ENCODE measurements at regions not wholly inside any gene's neighbourhood (a gene's known extent, or its start where the extent isn't known, plus 50 kb on each side); places are given as distances from the start of the nearest gene placed in this dataset.

DNA sequence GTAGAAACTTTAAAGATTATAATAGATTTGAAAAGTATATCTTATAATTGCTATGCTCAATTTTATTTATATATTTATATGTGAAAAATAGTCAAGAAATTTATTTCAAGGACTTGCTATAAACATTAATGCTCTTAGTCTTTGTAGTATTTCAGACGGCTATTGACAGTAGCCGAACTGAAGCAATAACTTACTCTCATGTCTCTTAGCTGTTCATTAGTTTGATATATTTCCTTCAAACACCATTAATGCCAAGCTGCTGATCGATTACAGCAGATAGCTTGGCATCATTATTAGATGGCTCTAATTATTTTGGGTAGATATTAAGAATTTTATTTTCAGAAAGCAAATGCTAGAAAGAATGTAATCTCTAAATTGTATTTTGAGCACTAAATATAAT is 1151.5 kb upstream of the SPRY2 start:
- Histone ChIP-seq H3K36me3 (ENCODE audit: insufficient read depth, low read length) (no peaks in the 10 kb centered on the region), H3K4me3 (ENCODE audit: low read depth, low read length, poor library complexity, severe bottlenecking) (no peak overlapping the region), H3K9me3 (ENCODE audit: low read length) (0 out of 2 replicates have a peak, but pooled peaks cover 6% of the 10 kb centered on the region), H3K4me2 (ENCODE audit: low read length) (no peak overlapping the region), H3K4me1 (ENCODE audit: insufficient read depth, low read length, poor library complexity, severe bottlenecking) (no peaks in the 10 kb centered on the region), H3K9me2 (ENCODE audit: insufficient read depth, low read length) (no peaks in the 10 kb centered on the region), H4K20me1 (ENCODE audit: insufficient read depth, low read length) (no peaks in the 10 kb centered on the region), H3K27ac (ENCODE audit: low read depth, low read length, poor library complexity, severe bottlenecking) (no peak overlapping the region), H3K79me2 (ENCODE audit: insufficient read depth, low read depth, low read length) (no peaks in the 10 kb centered on the region), H2AFZ (ENCODE audit: low read length) (no peak overlapping the region)
- no peak for TF ChIP-seq EZH2phosphoT487 (IDR thresholded peaks at IDR 0.05; ENCODE audit: borderline replicate concordance, low read depth, low read length)
- TF ChIP-seq, protein P1, sequence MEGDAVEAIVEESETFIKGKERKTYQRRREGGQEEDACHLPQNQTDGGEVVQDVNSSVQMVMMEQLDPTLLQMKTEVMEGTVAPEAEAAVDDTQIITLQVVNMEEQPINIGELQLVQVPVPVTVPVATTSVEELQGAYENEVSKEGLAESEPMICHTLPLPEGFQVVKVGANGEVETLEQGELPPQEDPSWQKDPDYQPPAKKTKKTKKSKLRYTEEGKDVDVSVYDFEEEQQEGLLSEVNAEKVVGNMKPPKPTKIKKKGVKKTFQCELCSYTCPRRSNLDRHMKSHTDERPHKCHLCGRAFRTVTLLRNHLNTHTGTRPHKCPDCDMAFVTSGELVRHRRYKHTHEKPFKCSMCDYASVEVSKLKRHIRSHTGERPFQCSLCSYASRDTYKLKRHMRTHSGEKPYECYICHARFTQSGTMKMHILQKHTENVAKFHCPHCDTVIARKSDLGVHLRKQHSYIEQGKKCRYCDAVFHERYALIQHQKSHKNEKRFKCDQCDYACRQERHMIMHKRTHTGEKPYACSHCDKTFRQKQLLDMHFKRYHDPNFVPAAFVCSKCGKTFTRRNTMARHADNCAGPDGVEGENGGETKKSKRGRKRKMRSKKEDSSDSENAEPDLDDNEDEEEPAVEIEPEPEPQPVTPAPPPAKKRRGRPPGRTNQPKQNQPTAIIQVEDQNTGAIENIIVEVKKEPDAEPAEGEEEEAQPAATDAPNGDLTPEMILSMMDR (conservative IDR thresholded peaks at IDR 0.05; ENCODE audit: low read length) = no peak
- ChIA-PET CTCF (ENCODE audit: unreplicated experiment) (no interaction called here), POLR2A (interaction anchor here (1.0 kb wide), 1 partner anchor 8 kb away, joined by 3 read pairs; no protein-coding TSS in a partner anchor)
- BruUV-seq (replicated peaks) = no TSS peak
- no peak for DNase-seq (ENCODE audit: low spot score)
- intact Hi-C loops (cut with micrococcal nuclease; ENCODE audit: unreplicated experiment) = no loop called here

DNA sequence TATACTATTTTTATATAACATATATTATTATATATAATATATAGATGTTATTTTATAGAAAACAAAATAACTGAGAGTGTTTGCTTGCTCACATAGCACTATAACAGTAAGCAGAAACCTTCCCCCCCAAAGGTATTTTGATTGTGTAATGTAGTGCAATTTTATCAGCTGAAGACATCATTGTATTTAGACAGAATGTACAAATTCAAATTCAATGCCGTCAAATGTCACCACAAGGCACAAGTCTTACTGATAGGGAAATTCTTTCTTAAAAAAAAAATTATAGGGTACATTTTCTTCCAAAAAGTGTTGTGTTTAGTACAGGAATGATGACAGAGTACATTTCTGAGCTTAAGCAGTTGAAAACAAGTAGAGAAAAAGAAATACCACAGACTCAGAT is 1147.1 kb upstream of the SPRY2 start:
- no peak overlapping the region for H2AFZ ChIP-seq (ENCODE audit: low read length)
- no TSS peak for BruUV-seq (replicated peaks)
- no peaks in the 10 kb centered on the region for H3K9me2 ChIP-seq (ENCODE audit: insufficient read depth, low read length)
- H3K4me1 ChIP-seq (ENCODE audit: insufficient read depth, low read length, poor library complexity, severe bottlenecking) = no peaks in the 10 kb centered on the region
- H3K9me3 ChIP-seq (ENCODE audit: low read length) = 0 out of 2 replicates have a peak, but pooled peaks cover under 1% of the 10 kb centered on the region
- no peak overlapping the region for H3K4me3 ChIP-seq (ENCODE audit: low read depth, low read length, poor library complexity, severe bottlenecking)
- CTCF ChIA-PET (ENCODE audit: unreplicated experiment) = no interaction called here
- no peak for TF ChIP-seq EZH2phosphoT487 (IDR thresholded peaks at IDR 0.05; ENCODE audit: borderline replicate concordance, low read depth, low read length)
- TF ChIP-seq, protein P1 (conservative IDR thresholded peaks at IDR 0.05; ENCODE audit: low read length) = no peak
- no peaks in the 10 kb centered on the region for H3K36me3 ChIP-seq (ENCODE audit: insufficient read depth, low read length)
- H3K27ac ChIP-seq (ENCODE audit: low read depth, low read length, poor library complexity, severe bottlenecking) = no peak overlapping the region
- no peaks in the 10 kb centered on the region for H4K20me1 ChIP-seq (ENCODE audit: insufficient read depth, low read length)
- POLR2A ChIA-PET = interaction anchor here (1.1 kb wide), 1 partner anchor 11 kb away, joined by 3 read pairs; no protein-coding TSS in a partner anchor
- H3K4me2 ChIP-seq (ENCODE audit: low read length) = no peak overlapping the region
- intact Hi-C loops (cut with micrococcal nuclease; ENCODE audit: unreplicated experiment) = no loop called here
- H3K79me2 ChIP-seq (ENCODE audit: insufficient read depth, low read depth, low read length) = no peaks in the 10 kb centered on the region
- no peak for DNase-seq (ENCODE audit: low spot score)

DNA sequence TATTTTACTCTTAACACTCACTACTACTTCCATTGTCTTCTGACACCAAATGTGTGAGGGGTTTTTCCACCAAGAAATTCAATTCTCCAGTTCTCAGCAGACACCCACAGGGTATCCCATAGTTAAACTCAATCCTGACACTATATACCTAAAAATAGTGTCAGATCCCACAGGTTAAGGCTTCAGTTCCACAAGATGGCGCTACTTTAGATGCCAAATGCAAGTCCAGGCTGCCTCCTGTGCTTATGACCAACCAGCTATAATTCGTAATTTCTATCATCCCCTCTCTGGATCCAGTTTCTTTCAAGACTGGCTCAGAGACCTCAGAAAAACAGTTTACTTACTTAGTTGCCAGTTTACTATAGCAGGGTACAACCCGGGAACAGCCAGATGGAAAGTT is 1146.2 kb upstream of the SPRY2 start:
- H3K79me2 ChIP-seq (ENCODE audit: insufficient read depth, low read depth, low read length) = no peaks in the 10 kb centered on the region
- H3K27ac ChIP-seq (ENCODE audit: low read depth, low read length, poor library complexity, severe bottlenecking) = no peak overlapping the region
- no TSS peak for BruUV-seq (replicated peaks)
- no peaks in the 10 kb centered on the region for H3K4me1 ChIP-seq (ENCODE audit: insufficient read depth, low read length, poor library complexity, severe bottlenecking)
- DNase-seq (ENCODE audit: low spot score) = no peak
- H3K4me3 ChIP-seq (ENCODE audit: low read depth, low read length, poor library complexity, severe bottlenecking) = no peak overlapping the region
- CTCF ChIA-PET (ENCODE audit: unreplicated experiment) = no interaction called here
- H3K4me2 ChIP-seq (ENCODE audit: low read length) = no peak overlapping the region
- TF ChIP-seq EZH2phosphoT487 (IDR thresholded peaks at IDR 0.05; ENCODE audit: borderline replicate concordance, low read depth, low read length) = no peak
- TF ChIP-seq, protein P1 (conservative IDR thresholded peaks at IDR 0.05; ENCODE audit: low read length) = peak; percentile 39; the same call in 1 of the 2 replicates
- POLR2A ChIA-PET = no interaction called here
- H3K36me3 ChIP-seq (ENCODE audit: insufficient read depth, low read length) = no peaks in the 10 kb centered on the region
- H3K9me2 ChIP-seq (ENCODE audit: insufficient read depth, low read length) = no peaks in the 10 kb centered on the region
- H2AFZ ChIP-seq (ENCODE audit: low read length) = no peak overlapping the region
- H4K20me1 ChIP-seq (ENCODE audit: insufficient read depth, low read length) = no peaks in the 10 kb centered on the region
- no peaks in the 10 kb centered on the region for H3K9me3 ChIP-seq (ENCODE audit: low read length)
- intact Hi-C loops (cut with micrococcal nuclease; ENCODE audit: unreplicated experiment) = no loop called here
